ENCODE measurements at regions not wholly inside any gene's neighbourhood (a gene's known extent, or its start where the extent isn't known, plus 50 kb on each side); places are given as distances from the start of the nearest gene placed in this dataset.

DNA sequence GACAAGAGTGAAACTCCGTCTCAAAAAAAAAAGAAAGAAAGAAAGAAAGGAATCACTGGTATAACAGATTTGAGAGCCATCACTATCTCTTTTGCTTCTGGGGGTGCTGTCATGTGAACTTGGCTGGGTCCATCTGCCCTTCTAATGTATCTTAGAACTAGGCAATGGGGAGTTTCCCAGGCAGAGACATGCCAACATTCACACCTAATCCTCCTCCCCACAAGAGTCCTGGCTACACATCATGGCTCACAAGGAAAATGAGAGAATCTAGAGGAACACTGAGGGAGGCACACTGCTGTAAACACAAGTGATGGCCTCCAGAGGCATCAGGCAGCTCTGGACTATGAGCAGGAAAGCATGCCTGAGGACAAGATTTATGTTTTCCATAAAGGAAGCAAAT, 67.8 kb upstream of the PPP2R3A start (continued):
- TF ChIP-seq BCLAF1 (IDR thresholded peaks at IDR 0.05; ENCODE audit: borderline replicate concordance in 1 of 2, control insufficient read depth in 1 of 2, low read depth in 2 of 2, low read length in 1 of 2) (no peak), EHMT2 (IDR thresholded peaks at IDR 0.05) (no peak), MECOM (CRISPR knock-in tag; IDR thresholded peaks at IDR 0.05) (no peak)
- TF ChIP-seq, protein P1, sequence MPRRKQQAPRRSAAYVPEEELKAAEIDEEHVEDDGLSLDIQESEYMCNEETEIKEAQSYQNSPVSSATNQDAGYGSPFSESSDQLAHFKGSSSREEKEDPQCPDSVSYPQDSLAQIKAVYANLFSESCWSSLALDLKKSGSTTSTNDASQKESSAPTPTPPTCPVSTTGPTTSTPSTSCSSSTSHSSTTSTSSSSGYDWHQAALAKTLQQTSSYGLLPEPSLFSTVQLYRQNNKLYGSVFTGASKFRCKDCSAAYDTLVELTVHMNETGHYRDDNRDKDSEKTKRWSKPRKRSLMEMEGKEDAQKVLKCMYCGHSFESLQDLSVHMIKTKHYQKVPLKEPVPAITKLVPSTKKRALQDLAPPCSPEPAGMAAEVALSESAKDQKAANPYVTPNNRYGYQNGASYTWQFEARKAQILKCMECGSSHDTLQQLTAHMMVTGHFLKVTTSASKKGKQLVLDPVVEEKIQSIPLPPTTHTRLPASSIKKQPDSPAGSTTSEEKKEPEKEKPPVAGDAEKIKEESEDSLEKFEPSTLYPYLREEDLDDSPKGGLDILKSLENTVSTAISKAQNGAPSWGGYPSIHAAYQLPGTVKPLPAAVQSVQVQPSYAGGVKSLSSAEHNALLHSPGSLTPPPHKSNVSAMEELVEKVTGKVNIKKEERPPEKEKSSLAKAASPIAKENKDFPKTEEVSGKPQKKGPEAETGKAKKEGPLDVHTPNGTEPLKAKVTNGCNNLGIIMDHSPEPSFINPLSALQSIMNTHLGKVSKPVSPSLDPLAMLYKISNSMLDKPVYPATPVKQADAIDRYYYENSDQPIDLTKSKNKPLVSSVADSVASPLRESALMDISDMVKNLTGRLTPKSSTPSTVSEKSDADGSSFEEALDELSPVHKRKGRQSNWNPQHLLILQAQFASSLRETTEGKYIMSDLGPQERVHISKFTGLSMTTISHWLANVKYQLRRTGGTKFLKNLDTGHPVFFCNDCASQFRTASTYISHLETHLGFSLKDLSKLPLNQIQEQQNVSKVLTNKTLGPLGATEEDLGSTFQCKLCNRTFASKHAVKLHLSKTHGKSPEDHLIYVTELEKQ (CRISPR knock-in tag; IDR thresholded peaks at IDR 0.05): no peak

Data from K562 (cell line).